Thyroid gland (tissue), 4 donors: ENCODE measurements at regions not wholly inside any gene's neighbourhood (a gene's known extent, or its start where the extent isn't known, plus 50 kb on each side); places are given as distances from the start of the nearest gene placed in this dataset.

Experiments used
- DNase-seq, 2 donors: peaks; one replicate each; pipeline ENCODE4 v3.0.0-alpha.2; 2019
- H3K27ac ChIP-seq, 3 donors: fragments of 200-600 bp; sonication (generic); 1 replicate in 2 of 3; 2 replicates in 1 of 3; pipeline ENCODE4 v1.5.1; 2016 to 2019; ENCODE audit warnings: mild to moderate bottlenecking in 1 of 3, moderate library complexity in 1 of 3
- H3K27me3 ChIP-seq: fragments of 200-600 bp; sonication (generic); one replicate; pipeline ENCODE4 v1.5.1; 2019
- H3K36me3 ChIP-seq, 2 donors: fragments of 200-600 bp; sonication (generic); one replicate each; pipeline ENCODE4 v1.5.1; 2016 to 2019
- H3K4me1 ChIP-seq, 2 donors: fragments of 200-600 bp; sonication (generic); one replicate each; pipeline ENCODE4 v1.5.1; 2017 to 2019
- H3K4me3 ChIP-seq, 3 donors: fragments of 200-600 bp; sonication (generic); replicated peaks in 1 of 3; 1 replicate in 2 of 3; 2 replicates in 1 of 3; pipeline ENCODE4 v1.5.1; 2016; ENCODE audit warnings: mild to moderate bottlenecking in 1 of 3
- H3K9me3 ChIP-seq: fragments of 200-600 bp; sonication (generic); one replicate; pipeline ENCODE4 v1.5.1; 2017
- CTCF ChIP-seq, 6 experiments: fragments of 200-600 bp in 3 of 6; fragments of 450-650 bp in 3 of 6; sonication (generic) in 3 of 6; IDR thresholded peaks; one replicate each; pipeline ENCODE4 v1.5.1; 2016 to 2019; ENCODE audit warnings: antibody characterized with exemption in 6 of 6, mild to moderate bottlenecking in 2 of 6, inconsistent platforms in 1 of 6, moderate library complexity in 1 of 6
- POLR2A ChIP-seq, 2 donors: fragments of 450-650 bp; IDR thresholded peaks; one replicate each; pipeline ENCODE4 v1.6.1; 2017; ENCODE audit warnings: antibody characterized with exemption in 2 of 2, mild to moderate bottlenecking in 2 of 2, moderate library complexity in 1 of 2
- WGBS, 2 donors: methylation state at CpG; one replicate each; pipeline ENCODE4 v1.1.5; 2017; 5-methylcytosine and 5-hydroxymethylcytosine counted together
- intact Hi-C: fragments of 100-400 bp; cut with DNase I; formaldehyde crosslinking; loops from one replicate; pipeline ENCODE4 v1.15.1; 2023

GRCh38 chr11:109586789-109587188 is 164.8 kb downstream of the C11orf87 start:
- Histone ChIP-seq H3K27me3 (no peaks in the 10 kb centered on the region), H3K4me1 (no peaks in the 10 kb centered on the region), H3K4me3 (no peak overlapping the region), H3K27ac (no peak overlapping the region), H3K9me3 (no peaks in the 10 kb centered on the region), H3K36me3 (no peaks in the 10 kb centered on the region)
- WGBS, 2 donors, result 55 to 67% methylated on average over 2 of the region's 2 CpGs
- intact Hi-C loops, result no loop called here
- no peak for DNase-seq
- no peak for TF ChIP-seq CTCF (IDR thresholded peaks at IDR 0.05)
- TF ChIP-seq POLR2A (IDR thresholded peaks at IDR 0.05), result no peak

GRCh38 chr11:109590782-109591181 is 168.8 kb downstream of the C11orf87 start:
- intact Hi-C loops, result no loop called here
- H3K27ac ChIP-seq, result no peak overlapping the region
- DNase-seq, result no peak
- H3K36me3 ChIP-seq, result no peaks in the 10 kb centered on the region
- TF ChIP-seq POLR2A (IDR thresholded peaks at IDR 0.05), result no peak
- no peaks in the 10 kb centered on the region for H3K27me3 ChIP-seq
- no peak overlapping the region for H3K4me3 ChIP-seq
- no peaks in the 10 kb centered on the region for H3K4me1 ChIP-seq
- no peaks in the 10 kb centered on the region for H3K9me3 ChIP-seq

GRCh38 chr11:109597336-109597735 is 175.3 kb downstream of the C11orf87 start:
- intact Hi-C loops, result no loop called here
- Histone ChIP-seq H3K4me1 (no peaks in the 10 kb centered on the region), H3K27me3 (no peaks in the 10 kb centered on the region), H3K4me3 (no peak overlapping the region), H3K9me3 (no peaks in the 10 kb centered on the region), H3K27ac (no peak overlapping the region), H3K36me3 (no peaks in the 10 kb centered on the region)
- TF ChIP-seq POLR2A (IDR thresholded peaks at IDR 0.05), result no peak
- no peak for DNase-seq
- WGBS, 2 donors, result 83 to 87% methylated on average over 4 of the region's 4 CpGs

GRCh38 chr11:109604481-109605400 is 182.8 kb downstream of the C11orf87 start:
- Histone ChIP-seq H3K36me3 (no peaks in the 10 kb centered on the region), H3K27ac (no peak overlapping the region), H3K27me3 (no peaks in the 10 kb centered on the region), H3K9me3 (no peaks in the 10 kb centered on the region), H3K4me1 (no peaks in the 10 kb centered on the region), H3K4me3 (no peak overlapping the region)
- intact Hi-C loops, result no loop called here
- TF ChIP-seq CTCF (IDR thresholded peaks at IDR 0.05) (no peak), POLR2A (IDR thresholded peaks at IDR 0.05) (no peak)
- no peak for DNase-seq
- WGBS, 2 donors, result 48 to 52% methylated on average over 3 of the region's 3 CpGs

GRCh38 chr11:109606256-109606655 is 184.3 kb downstream of the C11orf87 start:
- no peaks in the 10 kb centered on the region for H3K36me3 ChIP-seq
- TF ChIP-seq POLR2A (IDR thresholded peaks at IDR 0.05) (no peak), CTCF (IDR thresholded peaks at IDR 0.05) (no peak)
- DNase-seq, result no peak
- no peaks in the 10 kb centered on the region for H3K4me1 ChIP-seq
- no peak overlapping the region for H3K27ac ChIP-seq
- intact Hi-C loops, result no loop called here
- WGBS, 2 donors, result 46 to 53% methylated on average over 1 of the region's 1 CpG
- H3K9me3 ChIP-seq, result no peaks in the 10 kb centered on the region
- no peaks in the 10 kb centered on the region for H3K27me3 ChIP-seq
- no peak overlapping the region for H3K4me3 ChIP-seq

- 71 to 82% methylated on average over 1 of the region's 1 CpG for WGBS, 2 donors
- Histone ChIP-seq H3K4me1 (no peaks in the 10 kb centered on the region), H3K4me3 (no peak overlapping the region), H3K9me3 (no peaks in the 10 kb centered on the region), H3K27ac (no peak overlapping the region), H3K36me3 (no peaks in the 10 kb centered on the region), H3K27me3 (no peaks in the 10 kb centered on the region)
- intact Hi-C loops, result no loop called here
- DNase-seq, result no peak
- TF ChIP-seq POLR2A (IDR thresholded peaks at IDR 0.05) (no peak), CTCF (IDR thresholded peaks at IDR 0.05) (no peak)
Measured at GRCh38 chr11:109609454-109610185, 187.6 kb downstream of the C11orf87 start.
